GM12878 (cell line): ENCODE measurements at regions not wholly inside any gene's neighbourhood (a gene's known extent, or its start where the extent isn't known, plus 50 kb on each side); places are given as distances from the start of the nearest gene placed in this dataset.

ENCODE experiments used
- CBFB ChIP-seq: IDR thresholded peaks from 2 replicates; pipeline ENCODE4 v1.6.1; 2016; ENCODE audit warnings: antibody characterized with exemption, low read depth
- CTCF ChIP-seq, 3 experiments: IDR thresholded peaks in 2 of 3; conservative IDR thresholded peaks in 1 of 3; 2 replicates each; pipeline ENCODE4 v1.5.1; 2011; ENCODE audit warnings: low read depth in 3 of 3, low read length in 3 of 3, mild to moderate bottlenecking in 3 of 3, control low read depth in 2 of 3, moderate library complexity in 2 of 3, inconsistent platforms in 1 of 3, mixed read lengths in 1 of 3; ENCODE audit not compliant: control insufficient read depth in 2 of 3, insufficient read depth in 1 of 3; ENCODE audit errors: extremely low read depth in 1 of 3
- ELK1 ChIP-seq: IDR thresholded peaks from 2 replicates; pipeline ENCODE4 v1.6.1; 2012; ENCODE audit warnings: low read depth, low read length, improper control_type of control experiment
- EP300 ChIP-seq, 2 experiments: fragments of 150-350 bp in 1 of 2; IDR thresholded peaks; 2 replicates each; pipeline ENCODE4 v1.6.1; 2011 to 2012; ENCODE audit warnings: low read depth in 2 of 2, low read length in 2 of 2, borderline replicate concordance in 1 of 2, improper control_type of control experiment in 1 of 2, inconsistent platforms in 1 of 2; ENCODE audit not compliant: control insufficient read depth in 1 of 2
- MTA3 ChIP-seq: IDR thresholded peaks from 2 replicates; pipeline ENCODE4 v1.6.1; 2012; ENCODE audit warnings: low read length, inconsistent platforms, borderline replicate concordance
- POLR2AphosphoS5 ChIP-seq: IDR thresholded peaks from 2 replicates; pipeline ENCODE4 v1.6.1; 2011; ENCODE audit warnings: mild to moderate bottlenecking, low read length, inconsistent platforms
- RFX5 ChIP-seq: IDR thresholded peaks from 2 replicates; pipeline ENCODE4 v1.6.1; 2011; ENCODE audit warnings: low read depth, low read length, improper control_type of control experiment

GRCh38 chr14:96671218-96671617 is 126.0 kb upstream of the VRK1 start:
- TF ChIP-seq CBFB (no peak), ELK1 (no peak), POLR2AphosphoS5 (no peak), CTCF (IDR thresholded peaks at IDR 0.05 in 2 of 3, conservative IDR thresholded peaks at IDR 0.05 in 1 of 3; ENCODE audit: control insufficient read depth in 2 of 3, extremely low read depth in 1 of 3, insufficient read depth in 1 of 3, low read depth in 3 of 3, low read length in 3 of 3) (no peak), RFX5 (no peak), MTA3 (no peak), EP300 (IDR thresholded peaks at IDR 0.05; ENCODE audit: borderline replicate concordance in 1 of 2, control insufficient read depth in 1 of 2, low read depth in 2 of 2, low read length in 2 of 2) (no peak)
